ENCODE measurements at regions not wholly inside any gene's neighbourhood (a gene's known extent, or its start where the extent isn't known, plus 50 kb on each side); places are given as distances from the start of the nearest gene placed in this dataset.
"Not testable (repeated sequence)": the region's sequence is repeated elsewhere in the genome, so short reads cannot be mapped to it uniquely, and the experiment has no call there.

DNA sequence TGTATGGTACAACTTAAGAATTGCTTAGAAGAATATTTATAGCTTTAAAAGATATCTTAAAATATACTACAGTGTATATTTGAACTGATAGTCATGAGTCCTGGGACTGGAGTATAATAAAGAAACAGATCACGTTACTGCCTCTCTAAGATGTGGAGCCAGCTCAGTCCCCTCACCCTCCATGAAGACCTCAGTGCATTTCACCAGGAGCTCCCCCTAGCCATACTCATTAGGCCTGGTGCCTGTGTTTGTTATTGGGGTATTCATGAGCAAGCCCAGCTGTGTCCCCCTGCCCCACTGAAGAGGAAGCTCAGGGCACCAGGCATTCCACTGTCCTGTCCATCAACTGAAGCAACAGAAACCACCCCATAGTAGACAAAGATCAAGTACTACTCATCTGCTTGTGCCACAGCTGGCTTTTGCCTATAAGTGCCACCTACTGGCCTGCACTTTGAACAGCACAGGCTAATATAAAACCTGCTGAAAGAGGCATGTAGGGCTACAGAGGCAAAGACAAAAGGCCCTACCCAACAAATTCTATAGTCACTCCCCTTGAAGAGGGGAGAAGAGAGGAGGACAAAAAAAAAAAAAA is 850.2 kb upstream of the NUDT12 start:
- in situ Hi-C loops (cut with HindIII; ENCODE audit: low pct_ligation_motif_present, low pct_unique_long_range_greater_than_20kb, low sequenced_read_pairs): no loop called here
- DNase-seq: peak; percentile 40

- no peak for DNase-seq
- in situ Hi-C loops (cut with HindIII; ENCODE audit: low pct_ligation_motif_present, low pct_unique_long_range_greater_than_20kb, low sequenced_read_pairs): no loop called here
Observed at GRCh38 chr5:104400941-104401340, 838.4 kb upstream of the NUDT12 start.

DNA sequence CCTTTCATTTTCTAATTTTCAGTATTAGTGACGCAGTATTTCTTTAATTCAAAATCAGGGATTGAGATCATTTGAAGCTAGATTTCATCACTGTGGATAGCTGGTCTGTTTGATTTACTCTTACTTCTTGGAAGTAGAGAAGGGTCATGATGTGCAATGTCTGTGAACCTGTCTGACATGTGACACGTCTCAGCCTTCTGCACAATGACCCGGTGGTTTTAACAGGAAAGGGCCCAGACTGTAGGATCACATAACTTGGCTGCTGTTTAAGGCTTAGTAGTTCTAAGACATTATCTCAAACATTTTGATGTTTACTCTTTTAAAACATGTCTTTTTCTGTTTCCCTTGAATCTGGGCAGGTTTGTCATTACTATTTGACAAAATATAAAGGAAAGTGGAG is 823.3 kb upstream of the NUDT12 start:
- DNase-seq: no peak
- in situ Hi-C loops (cut with HindIII; ENCODE audit: low pct_ligation_motif_present, low pct_unique_long_range_greater_than_20kb, low sequenced_read_pairs): no loop called here

GRCh38 chr5:104375345-104375744 is 812.8 kb upstream of the NUDT12 start:
- DNase-seq: no peak
- in situ Hi-C loops (cut with HindIII; ENCODE audit: low pct_ligation_motif_present, low pct_unique_long_range_greater_than_20kb, low sequenced_read_pairs): no loop called here

- in situ Hi-C loops (cut with HindIII; ENCODE audit: low pct_ligation_motif_present, low pct_unique_long_range_greater_than_20kb, low sequenced_read_pairs): no loop called here
Observed at GRCh38 chr5:104372796-104373195, 810.2 kb upstream of the NUDT12 start.

DNA sequence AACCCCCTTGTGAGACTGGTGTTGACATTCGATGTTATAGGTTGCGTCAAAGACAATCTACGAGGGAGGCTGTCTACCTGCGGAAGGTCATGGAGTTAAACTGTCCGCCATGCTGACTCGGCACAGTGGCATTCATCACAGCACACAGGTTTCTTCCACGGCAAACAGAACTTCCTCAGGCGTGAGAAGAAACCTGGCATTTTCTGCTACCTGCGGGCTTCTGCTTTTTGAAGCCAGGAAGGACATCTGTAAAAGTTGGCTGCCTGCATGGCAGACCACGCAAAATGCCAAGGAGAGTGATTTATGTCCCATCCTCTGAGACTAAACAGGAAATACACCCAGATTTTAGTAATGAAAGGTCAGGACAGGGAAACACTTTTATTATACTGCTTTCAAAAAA is 809.8 kb upstream of the NUDT12 start:
- in situ Hi-C loops (cut with HindIII; ENCODE audit: low pct_ligation_motif_present, low pct_unique_long_range_greater_than_20kb, low sequenced_read_pairs): no loop called here
- no peak for DNase-seq

More at GRCh38 chr5:104372796-104373195, 810.2 kb upstream of the NUDT12 start:
- DNase-seq: no peak

DNA sequence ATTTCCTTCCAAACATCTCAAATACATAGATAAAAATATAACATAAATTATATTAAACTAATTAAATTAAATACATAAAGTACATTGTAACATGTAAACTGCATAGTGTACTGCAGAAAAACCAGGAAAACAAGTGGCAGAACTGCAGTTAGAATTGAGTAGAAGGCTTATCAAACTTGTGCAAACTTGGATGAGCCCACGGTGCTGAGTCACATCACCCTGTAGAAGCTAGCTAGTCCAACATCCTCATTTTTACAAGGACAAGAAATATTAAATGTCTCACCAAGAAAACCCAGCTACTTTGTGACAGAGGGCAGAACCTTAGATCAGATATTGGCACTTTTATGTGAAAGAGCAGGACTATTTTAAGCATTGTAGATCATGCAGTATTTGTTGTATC is 807.9 kb upstream of the NUDT12 start:
- in situ Hi-C loops (cut with HindIII; ENCODE audit: low pct_ligation_motif_present, low pct_unique_long_range_greater_than_20kb, low sequenced_read_pairs): no loop called here
- no peak for DNase-seq

DNA sequence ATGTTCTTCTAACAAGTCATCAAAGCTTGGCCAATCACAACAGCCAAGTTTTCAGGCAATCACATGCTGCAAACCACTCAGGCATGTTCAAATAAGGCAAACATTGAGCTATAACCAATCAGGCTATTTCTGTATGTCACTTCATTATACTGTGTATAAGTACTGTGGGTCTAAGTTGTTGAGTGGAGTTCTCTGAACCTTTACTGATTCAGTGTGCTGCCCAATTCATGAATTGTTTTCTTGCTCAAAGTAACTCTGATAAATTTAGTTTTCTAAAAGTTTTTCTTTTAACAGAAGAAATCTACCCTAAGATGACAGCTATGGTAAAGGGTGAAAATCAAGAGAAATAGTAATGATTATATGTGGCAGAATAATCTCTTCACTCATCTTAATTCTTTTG is 805.4 kb upstream of the NUDT12 start:
- DNase-seq: no peak
- in situ Hi-C loops (cut with HindIII; ENCODE audit: low pct_ligation_motif_present, low pct_unique_long_range_greater_than_20kb, low sequenced_read_pairs): no loop called here

GRCh38 chr5:104363567-104363966 is 801.0 kb upstream of the NUDT12 start:
- in situ Hi-C loops (cut with HindIII; ENCODE audit: low pct_ligation_motif_present, low pct_unique_long_range_greater_than_20kb, low sequenced_read_pairs): no loop called here
- DNase-seq: no peak

DNA sequence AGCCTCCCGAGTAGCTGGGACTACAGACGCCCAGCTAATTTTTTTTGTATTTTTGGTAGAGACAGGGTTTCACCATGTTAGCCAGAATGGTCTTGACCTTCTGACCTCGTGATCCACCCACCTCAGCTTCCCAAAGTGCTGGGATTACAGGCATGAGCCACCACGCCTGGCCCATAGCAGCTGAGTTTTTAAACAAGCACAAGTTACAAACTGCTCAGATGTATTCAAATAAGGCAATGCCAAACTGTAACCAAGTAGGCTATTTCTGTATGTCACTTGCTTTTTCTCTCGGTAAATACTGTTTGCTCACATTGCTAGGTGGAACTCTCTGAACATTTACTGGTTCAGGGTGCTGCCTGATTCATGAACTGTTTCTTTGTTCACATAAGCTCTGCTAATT is 799.3 kb upstream of the NUDT12 start:
- DNase-seq: no peak
- in situ Hi-C loops (cut with HindIII; ENCODE audit: low pct_ligation_motif_present, low pct_unique_long_range_greater_than_20kb, low sequenced_read_pairs): no loop called here

- DNase-seq: no peak
- in situ Hi-C loops (cut with HindIII; ENCODE audit: low pct_ligation_motif_present, low pct_unique_long_range_greater_than_20kb, low sequenced_read_pairs): no loop called here
Observed at GRCh38 chr5:104355350-104355749, 792.8 kb upstream of the NUDT12 start.

DNA sequence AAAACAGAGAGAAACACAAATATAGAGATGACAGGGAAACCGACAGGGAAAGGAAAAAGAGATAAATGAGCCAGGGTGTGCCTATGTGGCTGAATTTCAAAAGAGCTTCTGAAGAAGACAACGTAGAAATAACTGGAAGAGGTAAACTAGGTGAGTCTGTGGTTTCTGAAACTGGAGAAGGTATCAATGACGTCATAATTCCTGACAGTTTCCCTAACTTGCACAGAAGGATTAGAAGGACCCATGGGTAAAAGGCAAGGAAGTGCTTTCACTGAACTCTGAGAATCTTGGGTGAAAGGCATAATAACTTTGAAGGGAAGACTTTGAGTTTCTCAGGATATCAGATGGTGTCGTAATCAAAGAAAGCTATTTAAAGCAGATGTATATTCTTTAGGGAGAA is 790.8 kb upstream of the NUDT12 start:
- in situ Hi-C loops (cut with HindIII; ENCODE audit: low pct_ligation_motif_present, low pct_unique_long_range_greater_than_20kb, low sequenced_read_pairs): no loop called here
- DNase-seq: no peak

- DNase-seq: no peak
Observed at GRCh38 chr5:104352954-104353353, 790.4 kb upstream of the NUDT12 start.

DNA sequence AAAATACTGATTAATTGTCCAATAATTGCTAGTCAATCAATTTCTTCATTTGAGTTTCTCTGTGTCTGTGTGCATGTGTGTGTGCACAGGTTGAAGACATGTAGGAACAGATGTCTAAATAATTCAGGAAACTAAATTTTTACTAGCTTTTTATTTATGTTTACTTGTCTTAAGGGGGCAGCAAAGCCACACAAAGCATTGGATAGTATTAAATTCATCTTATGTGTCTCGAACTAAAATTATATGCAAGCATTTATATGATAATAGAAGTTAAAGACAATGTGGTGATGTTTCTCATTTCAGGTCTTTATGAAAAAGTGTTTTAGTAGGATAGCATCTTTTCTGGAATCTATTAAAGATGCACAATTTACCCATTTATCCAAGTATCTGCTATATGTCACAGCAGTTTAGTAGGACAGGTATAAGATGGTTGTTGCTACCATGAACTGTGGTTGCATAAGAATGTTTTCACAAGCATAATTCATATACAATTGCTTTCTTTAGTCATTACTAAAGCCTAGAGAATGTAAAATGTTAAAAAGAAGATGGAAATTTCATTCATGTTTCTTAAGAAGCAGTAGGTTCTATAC is 784.6 kb upstream of the NUDT12 start:
- in situ Hi-C loops (cut with HindIII; ENCODE audit: low pct_ligation_motif_present, low pct_unique_long_range_greater_than_20kb, low sequenced_read_pairs): no loop called here
- DNase-seq: peak; percentile 24

More at GRCh38 chr5:104352954-104353353, 790.4 kb upstream of the NUDT12 start:
- in situ Hi-C loops (cut with HindIII; ENCODE audit: low pct_ligation_motif_present, low pct_unique_long_range_greater_than_20kb, low sequenced_read_pairs): no loop called here

- in situ Hi-C loops (cut with HindIII; ENCODE audit: low pct_ligation_motif_present, low pct_unique_long_range_greater_than_20kb, low sequenced_read_pairs): no loop called here
- no peak for DNase-seq
Observed at GRCh38 chr5:104345222-104346016, 782.8 kb upstream of the NUDT12 start.

DNA sequence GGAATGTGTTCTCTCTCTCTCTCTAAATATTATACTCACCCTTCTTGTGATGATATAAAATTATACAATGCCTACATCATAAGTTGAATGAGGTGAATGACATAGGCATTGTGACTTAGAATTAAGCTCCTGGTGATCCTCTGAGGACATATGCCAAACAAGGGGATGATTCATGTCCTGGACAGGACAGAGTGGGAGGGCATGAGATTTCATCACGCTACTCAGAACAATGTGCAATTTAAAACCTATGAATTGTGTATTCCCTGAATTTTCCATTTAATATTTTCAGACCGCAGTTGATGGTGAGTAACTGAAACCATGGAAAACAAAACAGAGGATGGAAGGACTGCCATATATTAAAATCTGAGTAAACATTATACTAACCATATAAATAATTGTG is 782.2 kb upstream of the NUDT12 start:
- no peak for DNase-seq
- in situ Hi-C loops (cut with HindIII; ENCODE audit: low pct_ligation_motif_present, low pct_unique_long_range_greater_than_20kb, low sequenced_read_pairs): no loop called here

GRCh38 chr5:104327801-104328200 is 765.2 kb upstream of the NUDT12 start:
- in situ Hi-C loops (cut with HindIII; ENCODE audit: low pct_ligation_motif_present, low pct_unique_long_range_greater_than_20kb, low sequenced_read_pairs): no loop called here

GRCh38 chr5:104326966-104327365 is 764.4 kb upstream of the NUDT12 start:
- DNase-seq: no peak
- in situ Hi-C loops (cut with HindIII; ENCODE audit: low pct_ligation_motif_present, low pct_unique_long_range_greater_than_20kb, low sequenced_read_pairs): no loop called here

More at GRCh38 chr5:104327801-104328200, 765.2 kb upstream of the NUDT12 start:
- no peak for DNase-seq

GRCh38 chr5:104325356-104325755 is 762.8 kb upstream of the NUDT12 start:
- no peak for DNase-seq
- in situ Hi-C loops (cut with HindIII; ENCODE audit: low pct_ligation_motif_present, low pct_unique_long_range_greater_than_20kb, low sequenced_read_pairs): no loop called here

- DNase-seq: not testable (repeated sequence)
Observed at GRCh38 chr5:104316676-104317075, 754.1 kb upstream of the NUDT12 start.

More at GRCh38 chr5:104316676-104317075, 754.1 kb upstream of the NUDT12 start:
- in situ Hi-C loops (cut with HindIII; ENCODE audit: low pct_ligation_motif_present, low pct_unique_long_range_greater_than_20kb, low sequenced_read_pairs): not testable (repeated sequence)
